ENCODE measurements at regions not wholly inside any gene's neighbourhood (a gene's known extent, or its start where the extent isn't known, plus 50 kb on each side); places are given as distances from the start of the nearest gene placed in this dataset.

- no peaks in the 10 kb centered on the region for H3K36me3 ChIP-seq (ENCODE audit: control insufficient read depth, insufficient read depth, low read length)
- no peak for DNase-seq
- H3K4me3 ChIP-seq (ENCODE audit: insufficient read depth, low read depth, low read length, poor library complexity, severe bottlenecking): no peak overlapping the region
- no peaks in the 10 kb centered on the region for H3K4me1 ChIP-seq (ENCODE audit: control insufficient read depth, insufficient read depth, low read length, poor library complexity, severe bottlenecking)
- H3K9me3 ChIP-seq (ENCODE audit: control insufficient read depth, low read length): no peaks in the 10 kb centered on the region
- H3K27me3 ChIP-seq (replicated peaks; ENCODE audit: control insufficient read depth, insufficient read depth, low read length, poor library complexity, severe bottlenecking): no peaks in the 10 kb centered on the region
- no peak overlapping the region for H3K27ac ChIP-seq (ENCODE audit: insufficient read depth, low read length, poor library complexity, severe bottlenecking)
Measured at GRCh38 chr10:36033808-36034207, 391.7 kb upstream of the FZD8 start.

GRCh38 chr10:36030516-36030915 lies 388.4 kb upstream of the FZD8 start:
- Histone ChIP-seq H3K9me3 (ENCODE audit: control insufficient read depth, low read length) (no peaks in the 10 kb centered on the region), H3K36me3 (ENCODE audit: control insufficient read depth, insufficient read depth, low read length) (no peaks in the 10 kb centered on the region), H3K4me1 (ENCODE audit: control insufficient read depth, insufficient read depth, low read length, poor library complexity, severe bottlenecking) (no peaks in the 10 kb centered on the region), H3K27ac (ENCODE audit: insufficient read depth, low read length, poor library complexity, severe bottlenecking) (no peak overlapping the region), H3K27me3 (replicated peaks; ENCODE audit: control insufficient read depth, insufficient read depth, low read length, poor library complexity, severe bottlenecking) (no peaks in the 10 kb centered on the region), H3K4me3 (ENCODE audit: insufficient read depth, low read depth, low read length, poor library complexity, severe bottlenecking) (no peak overlapping the region)
- DNase-seq: no peak

GRCh38 chr10:36026656-36027390 lies 384.7 kb upstream of the FZD8 start:
- Histone ChIP-seq H3K4me1 (ENCODE audit: control insufficient read depth, insufficient read depth, low read length, poor library complexity, severe bottlenecking) (no peaks in the 10 kb centered on the region), H3K27ac (ENCODE audit: insufficient read depth, low read length, poor library complexity, severe bottlenecking) (no peak overlapping the region), H3K9me3 (ENCODE audit: control insufficient read depth, low read length) (no peaks in the 10 kb centered on the region), H3K36me3 (ENCODE audit: control insufficient read depth, insufficient read depth, low read length) (no peaks in the 10 kb centered on the region), H3K4me3 (ENCODE audit: insufficient read depth, low read depth, low read length, poor library complexity, severe bottlenecking) (no peak overlapping the region), H3K27me3 (replicated peaks; ENCODE audit: control insufficient read depth, insufficient read depth, low read length, poor library complexity, severe bottlenecking) (no peaks in the 10 kb centered on the region)
- DNase-seq: no peak

GRCh38 chr10:36026081-36026480 lies 384.0 kb upstream of the FZD8 start:
- H3K27ac ChIP-seq (ENCODE audit: insufficient read depth, low read length, poor library complexity, severe bottlenecking): no peak overlapping the region
- no peak for DNase-seq

GRCh38 chr10:36023939-36024338 lies 381.8 kb upstream of the FZD8 start:
- Histone ChIP-seq H3K4me1 (ENCODE audit: control insufficient read depth, insufficient read depth, low read length, poor library complexity, severe bottlenecking) (no peaks in the 10 kb centered on the region), H3K9me3 (ENCODE audit: control insufficient read depth, low read length) (no peaks in the 10 kb centered on the region), H3K4me3 (ENCODE audit: insufficient read depth, low read depth, low read length, poor library complexity, severe bottlenecking) (no peak overlapping the region), H3K36me3 (ENCODE audit: control insufficient read depth, insufficient read depth, low read length) (no peaks in the 10 kb centered on the region), H3K27ac (ENCODE audit: insufficient read depth, low read length, poor library complexity, severe bottlenecking) (no peak overlapping the region), H3K27me3 (replicated peaks; ENCODE audit: control insufficient read depth, insufficient read depth, low read length, poor library complexity, severe bottlenecking) (no peaks in the 10 kb centered on the region)
- DNase-seq: no peak

More at GRCh38 chr10:36026081-36026480, 384.0 kb upstream of the FZD8 start:
- no peaks in the 10 kb centered on the region for H3K27me3 ChIP-seq (replicated peaks; ENCODE audit: control insufficient read depth, insufficient read depth, low read length, poor library complexity, severe bottlenecking)
- no peaks in the 10 kb centered on the region for H3K36me3 ChIP-seq (ENCODE audit: control insufficient read depth, insufficient read depth, low read length)
- no peaks in the 10 kb centered on the region for H3K4me1 ChIP-seq (ENCODE audit: control insufficient read depth, insufficient read depth, low read length, poor library complexity, severe bottlenecking)
- H3K4me3 ChIP-seq (ENCODE audit: insufficient read depth, low read depth, low read length, poor library complexity, severe bottlenecking): no peak overlapping the region
- H3K9me3 ChIP-seq (ENCODE audit: control insufficient read depth, low read length): no peaks in the 10 kb centered on the region

- Histone ChIP-seq H3K27ac (ENCODE audit: insufficient read depth, low read length, poor library complexity, severe bottlenecking) (no peak overlapping the region), H3K9me3 (ENCODE audit: control insufficient read depth, low read length) (no peaks in the 10 kb centered on the region), H3K27me3 (replicated peaks; ENCODE audit: control insufficient read depth, insufficient read depth, low read length, poor library complexity, severe bottlenecking) (no peaks in the 10 kb centered on the region), H3K36me3 (ENCODE audit: control insufficient read depth, insufficient read depth, low read length) (no peaks in the 10 kb centered on the region), H3K4me1 (ENCODE audit: control insufficient read depth, insufficient read depth, low read length, poor library complexity, severe bottlenecking) (no peaks in the 10 kb centered on the region), H3K4me3 (ENCODE audit: insufficient read depth, low read depth, low read length, poor library complexity, severe bottlenecking) (no peak overlapping the region)
- no peak for DNase-seq
Measured at GRCh38 chr10:36021096-36021495, 379.0 kb upstream of the FZD8 start.

GRCh38 chr10:36019749-36020148 lies 377.7 kb upstream of the FZD8 start:
- H3K9me3 ChIP-seq (ENCODE audit: control insufficient read depth, low read length): no peaks in the 10 kb centered on the region
- H3K36me3 ChIP-seq (ENCODE audit: control insufficient read depth, insufficient read depth, low read length): no peaks in the 10 kb centered on the region
- no peaks in the 10 kb centered on the region for H3K27me3 ChIP-seq (replicated peaks; ENCODE audit: control insufficient read depth, insufficient read depth, low read length, poor library complexity, severe bottlenecking)
- H3K4me3 ChIP-seq (ENCODE audit: insufficient read depth, low read depth, low read length, poor library complexity, severe bottlenecking): no peak overlapping the region
- H3K4me1 ChIP-seq (ENCODE audit: control insufficient read depth, insufficient read depth, low read length, poor library complexity, severe bottlenecking): no peaks in the 10 kb centered on the region
- no peak for DNase-seq
- H3K27ac ChIP-seq (ENCODE audit: insufficient read depth, low read length, poor library complexity, severe bottlenecking): no peak overlapping the region

GRCh38 chr10:36018996-36019395 lies 376.9 kb upstream of the FZD8 start:
- H3K4me1 ChIP-seq (ENCODE audit: control insufficient read depth, insufficient read depth, low read length, poor library complexity, severe bottlenecking): no peaks in the 10 kb centered on the region
- no peaks in the 10 kb centered on the region for H3K27me3 ChIP-seq (replicated peaks; ENCODE audit: control insufficient read depth, insufficient read depth, low read length, poor library complexity, severe bottlenecking)
- DNase-seq: no peak
- H3K4me3 ChIP-seq (ENCODE audit: insufficient read depth, low read depth, low read length, poor library complexity, severe bottlenecking): no peak overlapping the region
- no peak overlapping the region for H3K27ac ChIP-seq (ENCODE audit: insufficient read depth, low read length, poor library complexity, severe bottlenecking)
- H3K36me3 ChIP-seq (ENCODE audit: control insufficient read depth, insufficient read depth, low read length): no peaks in the 10 kb centered on the region
- H3K9me3 ChIP-seq (ENCODE audit: control insufficient read depth, low read length): no peaks in the 10 kb centered on the region

- DNase-seq: no peak
- Histone ChIP-seq H3K27me3 (replicated peaks; ENCODE audit: control insufficient read depth, insufficient read depth, low read length, poor library complexity, severe bottlenecking) (no peaks in the 10 kb centered on the region), H3K4me1 (ENCODE audit: control insufficient read depth, insufficient read depth, low read length, poor library complexity, severe bottlenecking) (no peaks in the 10 kb centered on the region), H3K4me3 (ENCODE audit: insufficient read depth, low read depth, low read length, poor library complexity, severe bottlenecking) (no peak overlapping the region), H3K36me3 (ENCODE audit: control insufficient read depth, insufficient read depth, low read length) (no peaks in the 10 kb centered on the region), H3K27ac (ENCODE audit: insufficient read depth, low read length, poor library complexity, severe bottlenecking) (no peak overlapping the region), H3K9me3 (ENCODE audit: control insufficient read depth, low read length) (no peaks in the 10 kb centered on the region)
Measured at GRCh38 chr10:36017137-36017536, 375.0 kb upstream of the FZD8 start.

GRCh38 chr10:36007369-36007768 lies 365.3 kb upstream of the FZD8 start:
- H3K4me1 ChIP-seq (ENCODE audit: control insufficient read depth, insufficient read depth, low read length, poor library complexity, severe bottlenecking): no peaks in the 10 kb centered on the region
- no peak overlapping the region for H3K27ac ChIP-seq (ENCODE audit: insufficient read depth, low read length, poor library complexity, severe bottlenecking)
- DNase-seq: no peak
- H3K9me3 ChIP-seq (ENCODE audit: control insufficient read depth, low read length): no peaks in the 10 kb centered on the region
- no peak overlapping the region for H3K4me3 ChIP-seq (ENCODE audit: insufficient read depth, low read depth, low read length, poor library complexity, severe bottlenecking)
- H3K27me3 ChIP-seq (replicated peaks; ENCODE audit: control insufficient read depth, insufficient read depth, low read length, poor library complexity, severe bottlenecking): no peaks in the 10 kb centered on the region
- H3K36me3 ChIP-seq (ENCODE audit: control insufficient read depth, insufficient read depth, low read length): no peaks in the 10 kb centered on the region

Measured in effector memory CD4-positive, alpha-beta T cell (primary cell).